CD14-positive monocyte (primary cell): ENCODE measurements at regions not wholly inside any gene's neighbourhood (a gene's known extent, or its start where the extent isn't known, plus 50 kb on each side); places are given as distances from the start of the nearest gene placed in this dataset.

Experiments used
- DNase-seq, 3 donors: peaks; one replicate each; pipeline ENCODE4 v3.0.0-alpha.2; 2011 to 2022
- H2AFZ ChIP-seq: 2 replicates; pipeline ENCODE4 v1.6.0; 2012; ENCODE audit warnings: mild to moderate bottlenecking, low read depth, low read length, inconsistent platforms; ENCODE audit not compliant: insufficient read depth, poor library complexity, severe bottlenecking
- H3K27ac ChIP-seq, 2 donors: 1 replicate in 1 of 2; 2 replicates in 1 of 2; pipeline ENCODE4 v1.5.1; 2012 to 2013; ENCODE audit warnings: low read length in 2 of 2, control low read depth in 1 of 2, inconsistent platforms in 1 of 2, low read depth in 1 of 2, mild to moderate bottlenecking in 1 of 2
- H3K27me3 ChIP-seq, 2 donors: one replicate each; pipeline versions ENCODE4 v1.6.0 to v1.6.1; 2011 to 2013; ENCODE audit warnings: low read length in 2 of 2; ENCODE audit not compliant: control insufficient read depth in 2 of 2, insufficient read depth in 2 of 2
- H3K36me3 ChIP-seq, 2 donors: replicated peaks in 1 of 2; 1 replicate in 1 of 2; 2 replicates in 1 of 2; pipeline versions ENCODE4 v1.5.1 to v1.6.1; 2012 to 2013; ENCODE audit warnings: low read length in 2 of 2, control low read depth in 1 of 2, inconsistent platforms in 1 of 2, mild to moderate bottlenecking in 1 of 2; ENCODE audit not compliant: insufficient read depth in 2 of 2, control insufficient read depth in 1 of 2
- H3K4me1 ChIP-seq, 2 donors: 1 replicate in 1 of 2; 2 replicates in 1 of 2; pipeline versions ENCODE4 v1.5.1 to v1.6.1; 2012 to 2013; ENCODE audit warnings: low read length in 2 of 2, control low read depth in 1 of 2, inconsistent platforms in 1 of 2, mild to moderate bottlenecking in 1 of 2, moderate library complexity in 1 of 2; ENCODE audit not compliant: insufficient read depth in 2 of 2, control insufficient read depth in 1 of 2
- H3K4me2 ChIP-seq: replicated peaks from 2 replicates; pipeline ENCODE3; 2012; ENCODE audit warnings: low read length, moderate library complexity, mild to moderate bottlenecking; ENCODE audit not compliant: poor library complexity, severe bottlenecking; ENCODE audit errors: extremely low read depth
- H3K4me3 ChIP-seq, 3 experiments: fragments of 200-600 bp in 1 of 3; sonication (generic) in 1 of 3; replicated peaks in 1 of 3; 1 replicate in 2 of 3; 2 replicates in 1 of 3; pipeline ENCODE4 v1.5.1; 2011 to 2013; ENCODE audit warnings: low read length in 3 of 3, mild to moderate bottlenecking in 3 of 3, control low read depth in 2 of 3, low read depth in 2 of 3, inconsistent platforms in 1 of 3, moderate library complexity in 1 of 3
- H3K79me2 ChIP-seq: 2 replicates; pipeline ENCODE4 v1.6.0; 2012; ENCODE audit warnings: mild to moderate bottlenecking, control low read depth, inconsistent platforms, low read length, moderate library complexity; ENCODE audit not compliant: insufficient read depth
- H3K9ac ChIP-seq: 2 replicates; pipeline ENCODE4 v1.6.0; 2017; ENCODE audit warnings: low read length, mild to moderate bottlenecking; ENCODE audit not compliant: insufficient read depth, poor library complexity, severe bottlenecking
- H3K9me3 ChIP-seq, 2 donors: replicated peaks in 1 of 2; 1 replicate in 1 of 2; 2 replicates in 1 of 2; pipeline versions ENCODE4 v1.5.1 to v1.6.1; 2012 to 2013; ENCODE audit warnings: low read length in 2 of 2, control low read depth in 1 of 2; ENCODE audit not compliant: control insufficient read depth in 1 of 2, insufficient read depth in 1 of 2
- H4K20me1 ChIP-seq: 2 replicates; pipeline ENCODE4 v1.6.0; 2012; ENCODE audit warnings: mild to moderate bottlenecking, low read length, control low read depth, moderate library complexity; ENCODE audit not compliant: insufficient read depth
- H3K27ac Mint-ChIP-seq, 7 donors: one replicate each; pipeline ENCODE4 v1.8.0; 2020; ENCODE audit warnings: mild to moderate bottlenecking in 7 of 7, mixed read lengths in 7 of 7, moderate library complexity in 6 of 7, inconsistent platforms in 2 of 7
- H3K27me3 Mint-ChIP-seq, 3 donors: one replicate each; pipeline ENCODE4 v1.8.0; 2021 to 2022; ENCODE audit warnings: low read depth in 3 of 3, mild to moderate bottlenecking in 3 of 3, mixed read lengths in 3 of 3, moderate library complexity in 3 of 3, inconsistent platforms in 1 of 3
- H3K36me3 Mint-ChIP-seq, 2 donors: one replicate each; pipeline ENCODE4 v1.8.0; 2020; ENCODE audit warnings: mixed read lengths in 2 of 2, inconsistent platforms in 1 of 2, mild to moderate bottlenecking in 1 of 2
- H3K4me1 Mint-ChIP-seq: one replicate; pipeline ENCODE4 v1.8.0; 2020; ENCODE audit warnings: mild to moderate bottlenecking, mixed read lengths
- H3K4me3 Mint-ChIP-seq, 2 donors: one replicate each; pipeline ENCODE4 v1.8.0; 2020; ENCODE audit warnings: mild to moderate bottlenecking in 2 of 2, mixed read lengths in 2 of 2, moderate library complexity in 1 of 2
- H3K9me3 Mint-ChIP-seq, 7 donors: one replicate each; pipeline ENCODE4 v1.8.0; 2020 to 2022; ENCODE audit warnings: mixed read lengths in 7 of 7, mild to moderate bottlenecking in 6 of 7, moderate library complexity in 6 of 7, inconsistent platforms in 2 of 7
- CTCF ChIP-seq: fragments of 200-600 bp; IDR thresholded peaks from one replicate; pipeline ENCODE4 v1.8.0; 2022; ENCODE audit warnings: antibody characterized with exemption, mild to moderate bottlenecking
- WGBS: methylation state at CpG from one replicate; pipeline ENCODE4 v1.1.5; 2013; ENCODE audit warnings: missing lambda C conversion rate; ENCODE audit not compliant: insufficient coverage; 5-methylcytosine and 5-hydroxymethylcytosine counted together
- intact Hi-C, 2 donors: fragments of 100-400 bp; cut with micrococcal nuclease; formaldehyde crosslinking; loops; one replicate each; pipeline versions ENCODE4 v1.15.0 to v1.15.1; 2023

DNA sequence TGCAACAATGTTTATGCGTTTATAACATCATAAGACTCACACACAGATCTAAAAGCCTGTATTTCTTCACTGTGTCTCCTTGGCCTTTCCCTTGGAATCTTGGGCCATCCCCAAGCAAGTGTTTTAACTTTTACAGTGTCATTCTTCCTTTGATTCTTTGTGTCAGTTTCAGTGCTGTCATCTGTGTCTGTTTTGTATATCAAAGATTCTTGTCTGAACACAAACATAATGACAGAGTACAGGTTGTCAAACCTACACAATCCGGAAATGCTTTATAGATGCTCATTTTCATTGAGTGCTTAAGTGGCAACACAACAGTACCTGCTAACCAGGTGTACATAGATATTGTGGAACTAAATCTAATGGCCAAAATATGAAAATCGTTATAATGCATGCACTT, 1500.0 kb downstream of the TECRL start:
- no peaks in the 10 kb centered on the region for H3K27me3 ChIP-seq
- no peak overlapping the region for H3K4me3 Mint-ChIP-seq
- DNase-seq: no peak
- no peaks in the 10 kb centered on the region for H3K79me2 ChIP-seq
- no peak overlapping the region for H3K27ac ChIP-seq
- intact Hi-C loops: no loop called here
- H3K4me2 ChIP-seq: no peak overlapping the region
- H4K20me1 ChIP-seq: no peaks in the 10 kb centered on the region
- no peaks in the 10 kb centered on the region for H3K27me3 Mint-ChIP-seq
- H3K27ac Mint-ChIP-seq: no peak overlapping the region
- H3K9ac ChIP-seq: no peak overlapping the region
- no peaks in the 10 kb centered on the region for H3K4me1 ChIP-seq
- no peaks in the 10 kb centered on the region for H3K9me3 ChIP-seq
- 100% methylated on average over 1 of the region's 3 CpGs for WGBS
- no peaks in the 10 kb centered on the region for H3K36me3 Mint-ChIP-seq
- H3K4me3 ChIP-seq: no peak overlapping the region
- no peaks in the 10 kb centered on the region for H3K36me3 ChIP-seq
- no peak overlapping the region for H2AFZ ChIP-seq
- H3K4me1 Mint-ChIP-seq: no peaks in the 10 kb centered on the region
- no peak for TF ChIP-seq CTCF
- H3K9me3 Mint-ChIP-seq: no peaks in the 10 kb centered on the region

GRCh38 chr4:62901101-62901500, 1508.1 kb downstream of the TECRL start:
- Mint-ChIP-seq H3K27me3 (no peaks in the 10 kb centered on the region), H3K4me1 (no peaks in the 10 kb centered on the region), H3K36me3 (no peaks in the 10 kb centered on the region), H3K9me3 (peaks cover 1 to 13% (median 7%) of the 10 kb centered on the region in 7 donors), H3K27ac (no peak overlapping the region), H3K4me3 (no peak overlapping the region)
- TF ChIP-seq CTCF: no peak
- intact Hi-C loops: no loop called here
- DNase-seq: no peak
- H3K4me3 ChIP-seq: no peak overlapping the region
- no peak overlapping the region for H3K27ac ChIP-seq
- H3K9me3 ChIP-seq: peaks cover 20 to 21% of the 10 kb centered on the region in 2 donors
- H3K9ac ChIP-seq: no peak overlapping the region
- no peaks in the 10 kb centered on the region for H3K4me1 ChIP-seq
- H2AFZ ChIP-seq: no peak overlapping the region
- H3K27me3 ChIP-seq: no peaks in the 10 kb centered on the region
- WGBS: no CpG with 5 or more reads among the region's 2 CpGs
- H3K4me2 ChIP-seq: no peak overlapping the region
- H4K20me1 ChIP-seq: no peaks in the 10 kb centered on the region
- H3K79me2 ChIP-seq: no peaks in the 10 kb centered on the region
- no peaks in the 10 kb centered on the region for H3K36me3 ChIP-seq
